NCI-H446 treated with DMSO at 0.1 percent for 48 hours (cell line): ENCODE measurements at regions not wholly inside any gene's neighbourhood (a gene's known extent, or its start where the extent isn't known, plus 50 kb on each side); places are given as distances from the start of the nearest gene placed in this dataset.
A peak's percentile ranks its signal among the peaks of the same experiment; 100 is the strongest.
"Not testable (repeated sequence)": the region's sequence is repeated elsewhere in the genome, so short reads cannot be mapped to it uniquely, and the experiment has no call there.

Experiments used
- DNase-seq: peaks from one replicate; lab custom pipeline; 2025; lab: John Stamatoyannopoulos, UW

DNA sequence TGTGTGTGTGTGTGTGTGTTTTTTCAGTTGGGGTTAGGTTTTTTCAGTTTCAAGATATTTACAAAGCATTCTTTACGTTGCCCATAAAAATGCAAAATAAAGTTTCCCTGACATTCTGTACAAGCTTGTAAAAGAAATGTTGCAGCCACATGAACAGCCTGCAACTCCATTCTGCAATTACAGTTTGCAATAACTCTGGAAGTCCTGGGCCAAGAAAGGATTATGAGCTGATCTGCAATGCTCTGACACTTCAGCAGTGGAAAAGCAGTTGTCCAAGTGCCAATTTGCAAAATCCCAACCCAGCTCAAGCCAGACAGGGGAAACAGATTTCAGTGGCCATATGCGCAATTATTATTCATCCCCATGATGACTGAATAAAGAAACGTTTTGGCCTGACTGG, 322.1 kb downstream of the MEX3B start:
- DNase-seq: peak; percentile 81

- no peak for DNase-seq
Observed at GRCh38 chr15:81723113-81723651, 322.6 kb downstream of the MEX3B start.

DNA sequence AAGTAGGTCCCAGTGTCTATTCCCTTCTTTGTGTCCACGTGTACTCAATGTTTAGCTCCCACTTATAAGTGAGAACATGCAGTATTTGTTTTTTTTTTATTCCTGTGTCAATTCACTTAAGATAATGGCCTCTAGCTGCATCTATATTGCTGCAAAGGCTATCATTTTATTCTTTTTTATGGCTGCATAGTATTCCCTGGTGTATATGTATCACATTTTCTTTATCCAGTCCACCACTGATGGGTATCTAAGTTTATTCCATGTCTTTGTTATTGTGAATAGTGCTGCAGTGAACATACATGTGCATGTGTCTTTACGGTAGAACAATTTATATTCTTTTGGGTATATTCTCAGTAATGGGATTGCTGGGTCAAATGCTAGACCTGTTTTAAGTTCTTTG, 329.4 kb downstream of the MEX3B start:
- DNase-seq: not testable (repeated sequence)

GRCh38 chr15:81710328-81710727, 335.5 kb downstream of the MEX3B start:
- no peak for DNase-seq

DNA sequence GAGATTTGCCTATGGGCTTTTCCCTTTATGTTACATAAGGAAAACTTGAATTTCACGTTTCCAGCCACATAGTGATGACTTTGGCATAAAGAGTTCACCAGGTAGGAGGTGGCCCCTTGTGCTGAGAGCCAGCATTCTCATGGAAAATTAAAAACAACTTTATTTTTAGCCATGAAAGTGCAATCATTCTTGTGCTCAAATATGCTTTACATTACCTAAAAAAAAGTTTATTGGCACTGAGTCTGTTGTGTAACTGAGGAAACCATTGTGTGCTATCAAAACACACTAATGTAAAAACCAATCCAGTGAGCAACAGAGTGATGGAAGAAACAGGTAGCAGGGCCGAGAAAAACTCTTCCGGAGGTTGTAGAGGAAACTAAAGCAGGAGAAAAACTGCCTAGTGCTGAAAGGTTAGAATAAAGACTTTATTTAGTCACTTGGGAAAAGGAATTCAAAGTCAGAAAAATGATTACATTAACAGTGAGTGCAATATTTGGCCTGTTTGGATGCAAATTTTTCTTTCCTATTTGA, 332.9 kb upstream of the TMC3 start:
- not testable (repeated sequence) for DNase-seq

- not testable (repeated sequence) for DNase-seq
Observed at GRCh38 chr15:81705727-81706126, 331.7 kb upstream of the TMC3 start.

DNA sequence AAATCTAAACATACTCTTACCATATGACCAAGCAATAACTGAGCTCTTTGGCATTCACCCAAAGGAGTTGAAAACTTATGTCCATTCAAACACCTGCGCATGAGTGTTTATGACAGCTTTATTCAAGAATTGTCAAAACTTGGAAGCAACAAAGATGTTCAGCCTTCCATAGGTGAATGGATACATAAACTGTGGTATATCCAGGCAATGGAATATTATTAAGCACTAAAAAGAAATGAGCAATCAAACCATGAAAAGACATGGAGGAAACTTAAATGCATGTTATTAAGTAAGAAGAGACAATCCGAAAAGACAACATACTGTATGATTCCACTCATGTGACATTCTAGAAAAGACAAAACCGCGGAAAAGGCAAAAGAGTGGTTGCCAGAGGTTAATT, 312.0 kb upstream of the TMC3 start:
- DNase-seq: no peak

GRCh38 chr15:81685237-81685636, 311.2 kb upstream of the TMC3 start:
- DNase-seq: no peak

- no peak for DNase-seq
Observed at GRCh38 chr15:81680829-81681228, 306.8 kb upstream of the TMC3 start.

GRCh38 chr15:81666839-81667238, 292.8 kb upstream of the TMC3 start:
- DNase-seq: no peak

DNA sequence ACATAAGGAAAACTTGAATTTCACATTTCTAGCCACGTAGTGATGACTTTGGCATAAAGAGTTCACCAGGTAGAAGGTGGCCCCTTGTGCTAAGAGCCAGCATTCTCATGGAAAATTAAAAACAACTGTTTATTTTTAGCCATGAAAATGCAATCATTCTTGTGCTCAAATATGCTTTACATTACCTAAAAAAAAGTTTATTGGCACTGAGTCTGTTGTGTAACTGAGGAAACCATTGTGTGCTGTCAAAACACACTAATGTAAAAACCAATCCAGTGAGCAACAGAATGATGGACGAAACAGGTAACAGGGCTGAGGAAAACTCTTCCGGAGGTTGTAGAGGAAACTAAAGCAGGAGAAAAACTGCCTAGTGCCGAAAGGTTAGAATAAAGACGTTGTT, 287.0 kb upstream of the TMC3 start:
- no peak for DNase-seq

GRCh38 chr15:81653259-81653658, 279.2 kb upstream of the TMC3 start:
- no peak for DNase-seq

GRCh38 chr15:81645470-81645869, 271.5 kb upstream of the TMC3 start:
- no peak for DNase-seq

- DNase-seq: no peak
Observed at GRCh38 chr15:81643771-81644170, 269.8 kb upstream of the TMC3 start.

GRCh38 chr15:81642451-81642990, 268.5 kb upstream of the TMC3 start:
- peak; percentile 3 for DNase-seq

DNA sequence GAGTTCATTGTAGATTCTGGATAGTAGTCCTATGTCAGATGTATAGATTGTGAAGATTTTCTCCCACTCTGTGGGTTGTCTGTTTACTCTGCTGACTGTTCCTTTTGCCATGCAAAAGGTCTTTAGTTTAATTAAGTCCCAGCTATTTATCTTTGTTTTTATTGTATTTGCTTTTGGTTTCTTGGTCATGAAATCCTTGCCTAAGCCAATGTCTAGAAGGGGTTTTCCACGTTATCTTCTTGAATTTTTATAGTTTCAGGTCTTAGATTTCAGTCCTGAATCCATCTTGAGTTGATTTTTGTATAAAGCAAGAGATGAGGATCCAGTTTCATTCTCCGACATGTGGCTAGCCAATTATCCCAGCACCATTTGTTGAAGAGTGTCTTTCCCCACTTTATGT, 262.1 kb upstream of the TMC3 start:
- DNase-seq: not testable (repeated sequence)

DNA sequence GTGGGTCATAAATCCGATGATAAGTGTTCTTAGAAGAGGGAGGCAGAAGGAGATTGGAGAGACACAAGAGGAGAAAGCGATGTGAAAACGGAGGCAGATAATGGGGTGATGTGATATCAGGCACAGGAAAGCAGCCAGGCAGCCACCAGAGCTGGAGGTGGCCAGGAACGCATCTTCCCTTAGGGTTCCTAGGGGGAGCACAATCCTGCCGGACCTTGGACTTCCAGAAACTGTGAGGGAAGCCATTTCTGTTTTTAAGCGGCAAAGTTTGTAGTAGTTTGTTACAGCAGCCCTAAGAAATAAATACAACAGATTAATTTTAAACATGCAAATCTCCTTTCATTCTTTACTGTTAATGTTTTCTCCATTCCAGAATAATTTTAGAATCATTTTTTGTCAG, 259.9 kb upstream of the TMC3 start:
- no peak for DNase-seq

GRCh38 chr15:81625896-81626295, 251.9 kb upstream of the TMC3 start:
- no peak for DNase-seq

DNA sequence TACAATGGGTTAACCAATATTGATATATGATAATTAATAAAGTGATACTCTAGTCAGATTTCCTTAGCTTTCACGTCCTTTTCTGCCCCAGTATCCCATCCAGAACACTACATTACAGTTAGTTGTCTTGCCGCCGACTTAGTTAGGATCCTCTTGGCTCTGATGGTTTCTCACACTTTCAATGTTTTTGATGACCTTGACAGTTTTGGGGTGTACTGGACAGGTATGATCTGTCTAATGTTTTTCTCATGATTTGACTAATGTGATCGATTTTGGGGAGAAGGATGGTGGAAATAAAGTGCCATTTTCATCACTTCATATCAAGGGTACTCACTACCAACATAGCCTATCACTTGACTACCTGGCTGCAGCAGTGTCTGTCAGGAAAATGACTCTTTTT, 245.0 kb upstream of the TMC3 start:
- DNase-seq: no peak

DNA sequence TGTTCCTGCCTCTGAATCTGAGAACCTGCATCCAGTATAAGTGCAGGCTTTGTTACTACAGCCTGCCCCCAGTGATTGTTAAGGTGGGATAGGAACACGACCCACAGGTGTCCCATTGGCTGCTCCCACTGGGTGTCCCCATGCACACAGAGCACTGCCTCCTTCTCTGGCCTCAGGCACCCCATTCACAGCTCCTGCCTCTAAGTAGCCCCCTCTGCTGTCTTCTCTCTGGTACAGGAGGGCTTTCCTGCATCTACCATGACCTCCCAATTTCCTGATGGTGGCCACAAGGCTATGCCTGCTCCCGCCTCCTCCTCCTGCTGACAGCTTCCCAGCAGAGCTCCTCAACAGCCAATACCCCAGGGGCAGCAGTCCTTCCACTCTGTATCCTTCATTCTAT, 238.6 kb upstream of the TMC3 start:
- DNase-seq: no peak

GRCh38 chr15:81611679-81612078, 237.7 kb upstream of the TMC3 start:
- no peak for DNase-seq

GRCh38 chr15:81608309-81608829, 234.4 kb upstream of the TMC3 start:
- no peak for DNase-seq

- DNase-seq: no peak
Observed at GRCh38 chr15:81604713-81605112, 230.7 kb upstream of the TMC3 start.
